ENCODE measurements at regions not wholly inside any gene's neighbourhood (a gene's known extent, or its start where the extent isn't known, plus 50 kb on each side); places are given as distances from the start of the nearest gene placed in this dataset.

GRCh38 chr9:102135768-102136167, 397.3 kb upstream of the GRIN3A start:
- no peak for TF ChIP-seq ZBTB7A (IDR thresholded peaks at IDR 0.05; ENCODE audit: low read depth)
- no peak for TF ChIP-seq FOXM1 (IDR thresholded peaks at IDR 0.05; ENCODE audit: borderline replicate concordance, low read depth)
- no peak for TF ChIP-seq TCF12 (IDR thresholded peaks at IDR 0.05; ENCODE audit: low read depth)
- no peak for TF ChIP-seq NFIC (IDR thresholded peaks at IDR 0.05)
- no peak for TF ChIP-seq USF1 (IDR thresholded peaks at IDR 0.05)
- no peak for TF ChIP-seq RAD21 (IDR thresholded peaks at IDR 0.05; ENCODE audit: low read depth)
- no peak for TF ChIP-seq MAX (IDR thresholded peaks at IDR 0.05)
- TF ChIP-seq EGR1 (IDR thresholded peaks at IDR 0.05), result no peak
- no peak for TF ChIP-seq CEBPB (IDR thresholded peaks at IDR 0.05)
- TF ChIP-seq EP300 (IDR thresholded peaks at IDR 0.05; ENCODE audit: borderline replicate concordance), result no peak
- no peak for TF ChIP-seq TEAD4 (IDR thresholded peaks at IDR 0.05)
- TF ChIP-seq, protein P1, sequence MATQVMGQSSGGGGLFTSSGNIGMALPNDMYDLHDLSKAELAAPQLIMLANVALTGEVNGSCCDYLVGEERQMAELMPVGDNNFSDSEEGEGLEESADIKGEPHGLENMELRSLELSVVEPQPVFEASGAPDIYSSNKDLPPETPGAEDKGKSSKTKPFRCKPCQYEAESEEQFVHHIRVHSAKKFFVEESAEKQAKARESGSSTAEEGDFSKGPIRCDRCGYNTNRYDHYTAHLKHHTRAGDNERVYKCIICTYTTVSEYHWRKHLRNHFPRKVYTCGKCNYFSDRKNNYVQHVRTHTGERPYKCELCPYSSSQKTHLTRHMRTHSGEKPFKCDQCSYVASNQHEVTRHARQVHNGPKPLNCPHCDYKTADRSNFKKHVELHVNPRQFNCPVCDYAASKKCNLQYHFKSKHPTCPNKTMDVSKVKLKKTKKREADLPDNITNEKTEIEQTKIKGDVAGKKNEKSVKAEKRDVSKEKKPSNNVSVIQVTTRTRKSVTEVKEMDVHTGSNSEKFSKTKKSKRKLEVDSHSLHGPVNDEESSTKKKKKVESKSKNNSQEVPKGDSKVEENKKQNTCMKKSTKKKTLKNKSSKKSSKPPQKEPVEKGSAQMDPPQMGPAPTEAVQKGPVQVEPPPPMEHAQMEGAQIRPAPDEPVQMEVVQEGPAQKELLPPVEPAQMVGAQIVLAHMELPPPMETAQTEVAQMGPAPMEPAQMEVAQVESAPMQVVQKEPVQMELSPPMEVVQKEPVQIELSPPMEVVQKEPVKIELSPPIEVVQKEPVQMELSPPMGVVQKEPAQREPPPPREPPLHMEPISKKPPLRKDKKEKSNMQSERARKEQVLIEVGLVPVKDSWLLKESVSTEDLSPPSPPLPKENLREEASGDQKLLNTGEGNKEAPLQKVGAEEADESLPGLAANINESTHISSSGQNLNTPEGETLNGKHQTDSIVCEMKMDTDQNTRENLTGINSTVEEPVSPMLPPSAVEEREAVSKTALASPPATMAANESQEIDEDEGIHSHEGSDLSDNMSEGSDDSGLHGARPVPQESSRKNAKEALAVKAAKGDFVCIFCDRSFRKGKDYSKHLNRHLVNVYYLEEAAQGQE (IDR thresholded peaks at IDR 0.05; ENCODE audit: low read depth), result no peak

- no peak for TF ChIP-seq YY1 (IDR thresholded peaks at IDR 0.05; ENCODE audit: low read depth)
Measured at GRCh38 chr9:102124465-102124864, 386.0 kb upstream of the GRIN3A start.

GRCh38 chr9:102114557-102114956, 376.1 kb upstream of the GRIN3A start:
- TF ChIP-seq FOXM1 (IDR thresholded peaks at IDR 0.05; ENCODE audit: borderline replicate concordance, low read depth), result no peak
- no peak for TF ChIP-seq EP300 (IDR thresholded peaks at IDR 0.05; ENCODE audit: borderline replicate concordance)
- TF ChIP-seq, protein P1 (IDR thresholded peaks at IDR 0.05; ENCODE audit: low read depth), result no peak
- TF ChIP-seq YY1 (IDR thresholded peaks at IDR 0.05; ENCODE audit: low read depth), result no peak
- TF ChIP-seq MAX (IDR thresholded peaks at IDR 0.05), result no peak

DNA sequence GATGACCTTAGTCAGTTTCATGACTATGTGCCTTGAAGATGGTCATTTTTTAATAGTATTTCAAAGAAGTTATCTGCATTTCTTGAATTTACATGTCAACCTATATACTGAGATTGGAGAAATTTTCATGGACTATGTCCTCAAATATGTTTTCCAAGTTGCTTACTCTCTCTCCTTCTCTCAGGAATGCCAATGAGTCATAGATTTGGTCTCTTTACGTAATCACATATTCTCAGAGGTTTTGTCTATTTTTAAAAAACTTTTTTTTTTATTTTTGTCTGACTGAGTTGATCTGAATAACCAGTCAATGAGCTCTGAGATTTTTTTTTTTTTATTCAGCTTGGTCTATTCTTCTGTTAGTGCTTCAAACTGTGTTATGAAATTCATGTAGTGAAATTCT, 374.7 kb upstream of the GRIN3A start:
- no peak for TF ChIP-seq EGR1 (IDR thresholded peaks at IDR 0.05)
- TF ChIP-seq, protein P1 (IDR thresholded peaks at IDR 0.05; ENCODE audit: low read depth), result no peak
- no peak for TF ChIP-seq ZBTB7A (IDR thresholded peaks at IDR 0.05; ENCODE audit: low read depth)
- no peak for TF ChIP-seq TEAD4 (IDR thresholded peaks at IDR 0.05)
- no peak for TF ChIP-seq NFIC (IDR thresholded peaks at IDR 0.05)
- TF ChIP-seq TAF1 (IDR thresholded peaks at IDR 0.05; ENCODE audit: low read depth), result no peak
- no peak for TF ChIP-seq EP300 (IDR thresholded peaks at IDR 0.05; ENCODE audit: borderline replicate concordance)
- TF ChIP-seq RAD21 (IDR thresholded peaks at IDR 0.05; ENCODE audit: low read depth), result no peak
- no peak for TF ChIP-seq MAX (IDR thresholded peaks at IDR 0.05)

DNA sequence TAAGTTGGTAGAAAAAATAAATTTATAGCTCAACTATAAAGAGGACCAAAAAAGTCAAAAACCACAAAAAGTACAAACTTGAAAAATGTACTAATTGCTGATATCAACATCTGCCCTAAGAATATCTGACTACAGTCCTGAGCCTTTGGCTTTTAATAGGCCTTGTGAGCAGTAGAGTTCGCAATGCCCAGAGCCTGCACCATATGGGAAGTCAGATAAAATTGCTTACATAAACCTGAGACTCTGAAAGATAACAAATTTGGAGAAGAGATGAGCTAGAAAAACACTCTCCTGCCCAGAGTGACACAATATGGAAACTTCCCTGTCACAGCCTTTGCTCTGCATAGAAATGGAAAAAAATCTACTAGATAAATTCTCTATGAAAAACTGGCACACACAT, 368.0 kb upstream of the GRIN3A start:
- TF ChIP-seq USF1 (IDR thresholded peaks at IDR 0.05), result no peak
- TF ChIP-seq YY1 (IDR thresholded peaks at IDR 0.05; ENCODE audit: low read depth), result no peak
- no peak for TF ChIP-seq EP300 (IDR thresholded peaks at IDR 0.05; ENCODE audit: borderline replicate concordance)
- TF ChIP-seq TEAD4 (IDR thresholded peaks at IDR 0.05), result no peak
- no peak for TF ChIP-seq CEBPB (IDR thresholded peaks at IDR 0.05)
- TF ChIP-seq, protein P1 (IDR thresholded peaks at IDR 0.05; ENCODE audit: low read depth), result no peak
- TF ChIP-seq ZBTB7A (IDR thresholded peaks at IDR 0.05; ENCODE audit: low read depth), result no peak
- no peak for TF ChIP-seq MAX (IDR thresholded peaks at IDR 0.05)

All from Ishikawa (cell line).